GM21526 (cell line): ENCODE measurements at regions not wholly inside any gene's neighbourhood (a gene's known extent, or its start where the extent isn't known, plus 50 kb on each side); places are given as distances from the start of the nearest gene placed in this dataset.
"Not testable (repeated sequence)": the region's sequence is repeated elsewhere in the genome, so short reads cannot be mapped to it uniquely, and the experiment has no call there.

Source experiments
- ATAC-seq: cut with Tn5 transposase; IDR thresholded peaks from one replicate; pipeline ENCODE4 v1.9.1; 2021; ENCODE audit warnings: moderate library complexity; ENCODE audit not compliant: unreplicated experiment, low FRiP score

DNA sequence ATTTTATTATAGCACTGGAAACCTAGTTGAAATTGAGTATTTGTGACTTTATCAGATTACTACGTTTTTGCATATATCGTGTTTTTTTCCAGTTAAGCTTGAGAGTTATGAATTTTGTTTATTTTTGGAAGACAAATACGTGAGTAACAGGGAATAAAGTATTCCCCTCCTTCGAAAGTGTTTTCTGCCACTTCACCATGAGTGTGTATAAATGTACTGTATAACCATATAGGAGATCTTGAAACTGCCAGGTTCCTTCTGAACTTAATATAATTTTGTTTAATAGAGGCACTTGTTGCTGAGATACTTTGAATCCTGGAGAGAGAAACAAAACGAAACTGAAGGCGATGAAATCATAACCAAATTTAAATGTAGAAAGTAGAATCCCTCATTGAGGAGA, 1004.4 kb upstream of the ZEB2 start:
- ATAC-seq, result no peak

DNA sequence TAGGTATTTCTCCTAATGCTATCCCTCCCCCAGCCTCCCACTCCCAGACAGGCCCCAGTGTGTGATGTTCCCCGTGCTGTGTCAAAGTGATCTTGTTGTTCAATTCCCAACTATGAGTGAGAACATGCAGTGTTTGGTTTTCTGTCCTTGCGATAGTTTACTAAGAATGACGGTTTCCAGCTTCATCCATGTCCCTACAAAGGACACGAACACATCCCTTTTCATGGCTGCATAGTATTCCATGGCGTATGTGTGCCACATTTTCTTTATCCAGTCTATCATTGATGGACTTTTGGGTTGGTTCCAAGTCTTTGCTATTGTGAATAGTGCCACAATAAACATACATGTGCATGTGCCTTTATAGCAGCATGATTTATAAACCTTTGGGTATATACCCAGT, 999.3 kb upstream of the ZEB2 start:
- not testable (repeated sequence) for ATAC-seq

DNA sequence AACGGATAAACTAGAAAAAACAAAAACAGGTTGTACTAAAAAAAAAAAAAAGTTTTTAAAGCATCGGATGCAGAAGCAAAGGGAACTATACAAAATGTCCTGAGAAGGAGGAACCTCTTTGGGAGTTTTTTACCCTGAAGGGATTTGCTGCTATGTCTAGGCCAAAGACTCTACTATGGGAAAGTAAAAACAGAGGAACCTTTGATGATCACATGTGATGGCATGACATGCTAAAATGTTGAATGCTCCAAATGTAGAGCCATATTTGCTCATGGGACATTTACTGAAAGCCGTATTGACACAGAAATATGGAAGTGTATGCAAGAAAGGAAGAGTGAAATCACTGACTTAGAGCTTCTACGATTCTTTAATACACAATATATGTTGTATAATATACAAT, 992.0 kb upstream of the ZEB2 start:
- no peak for ATAC-seq

DNA sequence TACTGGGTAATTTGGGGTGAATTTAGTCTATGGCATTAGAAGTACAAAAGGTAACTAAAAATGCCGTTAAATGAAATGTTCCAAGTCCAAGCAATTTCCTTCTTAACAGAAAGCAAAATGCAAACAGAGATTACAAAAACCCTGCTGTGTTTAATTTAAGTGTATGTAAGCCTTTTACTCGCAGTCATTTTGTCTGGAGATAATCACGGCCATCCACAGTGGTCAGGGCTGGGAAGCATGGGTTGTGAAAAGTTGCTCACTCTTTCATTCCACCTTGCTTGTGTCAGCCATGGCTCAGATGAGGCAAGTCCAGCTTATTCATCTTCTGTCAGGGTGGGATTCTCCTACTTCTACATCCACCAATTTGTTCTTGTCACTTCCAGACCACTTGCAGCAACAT, 983.6 kb upstream of the ZEB2 start:
- ATAC-seq, result no peak

DNA sequence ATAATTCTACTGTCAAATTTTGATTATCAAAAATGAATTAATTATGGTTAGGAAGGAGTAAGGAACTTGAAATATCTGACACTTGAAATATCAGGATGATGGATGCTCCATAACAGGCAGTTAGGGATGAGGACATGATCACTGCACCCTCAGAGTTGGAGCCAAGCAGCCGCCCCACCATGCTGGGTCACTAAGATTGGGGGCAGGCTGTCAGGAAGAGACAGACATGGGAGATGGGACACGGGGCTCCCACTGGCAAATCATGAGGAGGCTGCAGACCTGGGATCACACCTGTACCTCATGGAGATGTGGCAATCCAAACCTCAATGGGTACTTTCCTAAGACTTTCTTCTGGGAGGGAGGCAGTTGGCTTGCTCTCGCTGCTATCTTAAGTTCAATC, 982.0 kb upstream of the ZEB2 start:
- no peak for ATAC-seq

DNA sequence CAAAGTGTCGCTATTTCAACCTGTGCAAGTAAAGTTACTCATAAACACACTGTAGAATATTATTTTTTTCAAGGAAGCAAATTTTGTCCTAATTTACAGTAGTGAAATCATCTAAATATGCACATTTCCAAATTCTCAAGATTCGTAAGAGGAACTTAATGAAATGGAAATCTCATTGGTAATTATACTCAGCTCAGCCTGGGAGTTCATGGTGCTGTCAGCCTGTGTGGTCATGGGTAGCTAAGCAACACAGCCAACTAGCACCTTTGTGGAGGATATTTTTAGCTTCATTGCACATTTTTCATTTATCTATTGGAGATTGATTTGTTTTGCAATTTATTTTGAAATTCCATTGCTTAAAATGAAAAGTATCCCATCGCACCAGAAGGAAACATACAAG, 975.7 kb upstream of the ZEB2 start:
- ATAC-seq, result no peak

DNA sequence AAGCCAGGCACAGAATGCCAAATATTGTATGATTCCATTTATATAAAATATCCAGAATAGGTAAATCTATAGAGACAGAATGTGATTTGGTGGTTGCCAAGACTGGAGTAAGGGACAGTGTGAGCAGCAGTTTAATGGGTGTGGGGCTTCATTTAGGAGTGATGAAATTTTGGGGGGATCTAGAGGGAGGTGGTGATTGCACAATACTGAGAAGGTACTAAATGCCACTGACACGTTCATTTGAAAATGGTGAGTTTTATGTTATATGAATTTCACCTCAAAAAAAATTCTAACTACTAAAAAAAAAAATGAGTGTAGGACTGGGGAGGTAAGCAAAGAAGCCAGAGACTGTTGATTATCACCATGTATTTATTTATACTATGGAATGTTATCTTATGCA, 974.5 kb upstream of the ZEB2 start:
- ATAC-seq, result no peak

DNA sequence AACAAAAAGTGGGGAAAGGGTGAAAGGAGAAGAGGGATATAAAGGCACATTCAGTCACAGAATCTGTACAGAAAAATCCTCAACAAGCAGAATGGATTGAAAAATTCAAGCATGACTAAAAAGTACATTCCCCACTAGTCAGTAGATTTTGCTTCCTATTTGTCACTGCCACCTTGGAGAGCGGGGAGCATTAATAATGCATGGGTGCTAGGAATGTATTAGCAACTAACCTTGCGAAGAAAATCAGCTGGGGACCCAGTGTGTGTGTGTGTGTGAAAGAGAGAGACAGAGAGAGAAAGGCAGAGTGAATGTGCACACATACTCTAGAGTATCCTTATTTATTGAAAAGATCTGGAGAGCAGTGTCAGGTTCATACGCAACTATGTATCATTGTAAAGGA, 968.7 kb upstream of the ZEB2 start:
- no peak for ATAC-seq

DNA sequence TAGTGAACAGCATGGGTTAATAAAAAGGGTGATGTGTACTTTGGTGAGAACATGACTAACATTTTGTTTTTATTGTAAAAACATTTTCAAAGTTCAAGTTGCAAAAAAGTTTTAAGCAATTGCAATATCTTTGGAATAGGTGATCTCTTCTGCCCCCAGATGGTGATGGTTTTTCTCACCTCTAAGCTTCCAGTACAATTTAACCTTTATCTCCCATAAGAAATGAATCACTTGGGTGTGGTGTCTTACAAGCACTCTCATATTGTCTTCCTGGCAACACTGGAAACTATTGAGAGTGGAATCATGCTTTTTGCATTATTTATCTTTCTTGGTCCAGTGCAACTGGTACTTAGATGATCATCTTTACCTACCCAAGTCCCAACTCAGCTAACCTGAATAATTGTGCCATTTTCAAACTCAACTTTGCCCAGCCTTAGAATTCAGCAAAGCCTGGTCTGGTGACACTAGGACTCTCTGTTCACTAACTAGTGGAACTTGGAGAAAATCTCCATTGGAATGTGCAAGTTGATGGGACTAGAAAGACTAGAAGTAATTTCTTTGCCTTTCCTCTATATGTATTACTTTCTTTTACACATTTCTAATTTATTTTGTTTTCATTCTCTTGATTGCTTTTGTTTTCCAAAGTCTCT, 964.7 kb upstream of the ZEB2 start:
- no peak for ATAC-seq

DNA sequence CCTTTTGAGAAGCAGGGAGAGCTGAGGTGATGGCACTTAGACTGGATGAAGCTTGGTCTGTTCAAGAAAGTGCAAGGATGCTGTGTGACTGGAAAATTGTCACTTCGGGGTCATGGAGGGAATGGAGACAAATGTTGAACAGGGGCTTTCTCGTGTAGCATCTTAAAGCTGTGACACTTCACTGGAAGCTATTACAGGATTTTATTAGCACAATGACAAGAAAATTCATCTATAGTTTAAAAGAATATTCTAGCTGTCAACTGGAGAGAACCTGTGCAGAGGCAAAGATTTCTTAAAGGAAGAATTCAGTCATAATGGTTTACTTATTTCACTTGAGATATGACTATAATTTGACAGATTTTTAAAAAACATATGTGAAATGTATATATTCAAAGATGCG, 963.9 kb upstream of the ZEB2 start:
- ATAC-seq, result no peak

DNA sequence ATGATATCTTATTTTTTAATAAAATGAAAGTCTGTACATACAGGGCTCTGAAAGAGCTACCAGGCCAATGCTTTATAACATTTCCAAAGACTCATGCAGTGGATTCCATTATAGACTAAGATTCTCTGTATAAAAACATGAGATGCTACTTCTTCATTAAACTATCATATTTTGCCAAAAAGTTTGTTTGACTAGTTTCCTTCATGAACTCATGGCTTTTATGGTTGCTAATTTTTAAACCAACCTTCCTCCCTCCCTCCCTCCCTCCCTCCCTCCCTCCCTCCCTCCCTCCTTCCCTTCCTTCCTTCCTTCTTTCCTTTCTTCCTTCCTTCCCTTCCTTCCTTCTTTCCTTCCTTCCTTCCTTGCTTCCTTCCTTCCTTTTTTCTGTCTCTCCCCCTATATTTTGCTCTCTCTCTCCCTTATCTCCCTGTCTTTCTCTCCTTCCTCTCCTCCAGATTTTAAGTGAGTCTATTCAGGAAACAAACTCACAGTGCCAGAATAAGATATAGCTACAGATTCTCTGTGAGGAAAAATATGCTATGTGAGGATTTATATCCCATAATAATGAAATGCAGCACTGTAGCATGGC, 961.5 kb upstream of the ZEB2 start:
- no peak for ATAC-seq

DNA sequence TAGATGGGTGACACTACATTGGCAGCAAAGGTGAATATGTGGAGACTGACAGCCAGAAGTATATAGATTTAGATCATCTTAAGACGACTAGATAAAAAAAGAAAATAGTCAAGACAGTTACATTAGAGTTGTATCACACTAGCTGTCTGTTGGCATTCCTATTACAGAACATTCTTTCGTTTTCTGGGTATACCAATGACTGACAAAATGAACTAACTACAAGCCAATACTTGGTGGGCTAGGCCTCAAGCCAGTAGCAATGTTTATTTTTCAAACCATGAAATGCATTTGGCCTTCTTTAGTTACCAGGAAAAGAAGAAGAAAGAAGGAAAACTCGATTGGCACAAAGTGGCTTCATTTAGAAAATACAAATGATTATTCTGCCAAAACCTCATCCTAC, 944.9 kb upstream of the ZEB2 start:
- no peak for ATAC-seq

DNA sequence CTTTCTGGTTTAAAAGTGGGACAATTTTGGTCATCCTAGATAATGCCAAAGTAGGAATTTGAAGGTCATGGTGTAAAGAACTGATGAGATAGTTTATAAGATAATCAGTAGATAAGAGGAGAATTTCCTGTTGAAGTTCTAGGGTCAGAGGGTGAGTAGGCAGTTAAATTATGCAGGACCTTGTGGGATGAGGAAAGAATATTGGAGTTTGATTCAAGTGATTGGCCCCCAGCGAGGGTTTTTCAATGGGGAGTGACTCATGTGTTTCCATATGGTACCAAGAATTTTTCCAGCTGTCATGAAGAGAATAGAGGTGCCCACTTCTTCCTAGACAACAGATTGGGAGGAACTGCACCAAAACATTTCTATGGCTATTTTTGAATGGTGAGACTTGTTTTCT, 940.2 kb upstream of the ZEB2 start:
- ATAC-seq, result no peak

DNA sequence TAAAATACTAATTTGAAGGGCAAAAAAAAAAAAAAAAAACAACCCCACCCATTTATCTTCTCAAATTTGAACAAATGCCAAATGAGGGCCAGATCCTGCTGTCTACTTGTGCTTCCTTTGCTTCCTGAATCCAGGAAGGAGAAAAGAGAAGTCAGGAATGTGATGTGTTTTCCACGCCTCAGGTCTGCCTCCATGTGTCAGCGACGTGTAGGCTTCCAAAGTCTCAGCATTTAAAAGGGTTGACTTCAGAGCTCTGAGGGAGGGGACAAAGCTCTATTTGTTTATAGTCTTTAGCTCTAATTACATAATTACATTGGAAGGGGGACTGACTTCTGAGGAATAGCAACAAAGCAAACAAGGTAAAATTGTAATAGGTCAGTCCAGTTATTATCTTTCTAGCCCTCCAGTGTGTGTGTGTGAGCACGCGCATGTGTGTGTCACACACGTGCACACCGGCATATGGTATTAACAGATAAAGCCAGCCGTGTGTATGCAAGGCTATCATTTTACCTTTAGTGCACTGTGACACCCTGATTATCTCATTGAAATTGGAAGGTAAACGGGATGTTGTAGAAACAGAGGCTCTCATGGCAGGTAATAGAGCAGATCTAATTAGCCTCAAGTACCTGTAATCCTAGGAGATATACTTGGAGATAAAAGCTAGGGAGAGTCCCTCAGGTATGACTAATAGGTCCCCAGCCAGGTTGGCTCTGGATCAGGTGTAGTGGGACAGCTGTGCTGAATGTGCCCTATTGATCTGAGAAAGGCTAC, 911.4 kb upstream of the ZEB2 start:
- no peak for ATAC-seq

DNA sequence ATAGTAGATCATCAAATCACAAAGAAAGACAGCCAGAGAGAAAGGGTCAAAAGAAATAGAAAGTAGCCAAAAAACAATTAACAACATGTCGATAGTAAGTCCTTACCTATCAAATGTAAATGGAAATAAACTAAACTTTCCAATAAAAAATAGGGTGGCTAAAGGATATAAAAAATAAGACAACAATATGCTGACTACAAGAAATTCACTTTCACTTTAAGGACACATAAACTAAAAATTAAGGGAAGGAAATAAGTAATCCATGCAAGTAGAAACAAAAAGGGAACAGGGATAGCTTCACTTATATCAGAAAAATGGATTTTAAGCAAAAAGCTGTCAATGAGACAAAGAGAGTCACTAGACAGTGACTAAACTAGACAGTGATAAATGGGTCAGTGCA, 903.9 kb upstream of the ZEB2 start:
- ATAC-seq, result no peak

DNA sequence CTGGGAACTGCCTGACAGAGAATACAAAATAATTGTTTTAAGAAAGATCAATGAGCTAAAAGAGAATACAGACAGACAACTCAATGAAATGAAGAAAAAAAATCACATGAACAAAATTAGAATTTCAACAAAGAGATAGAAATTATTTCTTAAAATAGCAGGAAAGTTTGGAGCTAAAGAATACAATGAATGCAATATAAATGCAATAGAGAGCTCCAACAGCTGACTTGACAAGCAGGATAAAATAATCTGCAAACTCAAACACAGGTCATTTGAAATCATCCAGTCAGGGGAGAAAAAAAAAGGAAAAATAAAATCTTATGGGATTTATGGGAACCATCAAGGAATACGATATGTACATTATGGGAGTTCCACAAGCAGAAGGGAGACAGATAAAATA, 902.7 kb upstream of the ZEB2 start:
- ATAC-seq, result no peak

DNA sequence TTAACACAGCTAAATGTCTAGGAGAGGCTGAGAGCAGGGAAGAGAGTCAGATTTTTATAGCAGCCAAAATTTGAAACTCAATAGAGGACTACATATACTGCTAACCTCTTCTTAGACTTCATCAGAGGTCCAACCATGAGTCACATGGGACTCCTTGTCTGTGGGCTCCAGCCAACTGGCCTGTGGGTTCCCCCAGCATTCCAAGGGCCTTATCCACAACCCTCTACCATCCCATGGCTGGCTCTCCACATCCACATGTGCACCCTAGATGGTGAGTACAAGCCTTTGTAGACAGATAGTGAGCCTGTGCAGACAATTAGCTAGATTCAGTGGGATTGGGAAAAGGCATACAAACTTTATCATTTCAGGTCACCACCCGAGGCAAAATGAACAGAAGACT, 901.9 kb upstream of the ZEB2 start:
- no peak for ATAC-seq

DNA sequence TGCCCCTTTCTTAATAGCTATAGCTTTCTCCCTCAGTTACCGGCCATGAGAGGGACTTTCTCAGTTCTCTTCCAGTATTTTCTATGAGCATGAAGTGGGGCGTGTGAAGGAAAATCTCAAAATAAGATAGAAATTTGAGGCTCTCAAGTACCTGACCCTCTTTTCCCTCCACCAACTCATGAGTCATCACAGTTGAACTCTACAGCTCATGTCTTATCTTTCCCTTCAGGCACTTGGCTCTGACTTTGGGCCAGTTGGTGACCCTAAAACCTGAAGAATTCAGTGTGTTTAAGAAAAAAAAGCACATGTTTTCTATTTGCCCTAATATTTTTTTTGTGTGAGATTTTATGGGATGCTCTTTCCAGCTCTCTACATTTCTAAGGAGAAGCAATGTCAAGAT, 896.7 kb upstream of the ZEB2 start:
- ATAC-seq, result no peak

DNA sequence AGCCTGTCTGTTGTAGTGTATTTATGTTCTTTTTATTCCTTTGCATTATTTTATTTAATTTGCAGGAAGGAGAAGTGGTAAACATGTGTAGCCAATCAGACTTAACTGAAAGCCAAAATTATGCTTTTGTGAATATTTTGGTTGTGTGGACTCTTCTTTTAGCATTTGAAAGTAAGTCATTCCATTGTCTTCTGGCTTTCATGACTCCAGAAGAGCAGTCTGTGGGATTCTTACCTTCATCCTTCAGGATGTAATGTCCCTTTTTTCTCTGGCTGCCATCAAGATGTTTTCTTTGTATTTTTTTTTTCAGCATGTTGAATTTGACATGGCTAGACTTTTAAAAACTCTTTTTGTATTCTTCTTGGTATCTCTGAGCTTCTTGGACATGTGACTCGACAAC, 895.2 kb upstream of the ZEB2 start:
- ATAC-seq, result no peak

DNA sequence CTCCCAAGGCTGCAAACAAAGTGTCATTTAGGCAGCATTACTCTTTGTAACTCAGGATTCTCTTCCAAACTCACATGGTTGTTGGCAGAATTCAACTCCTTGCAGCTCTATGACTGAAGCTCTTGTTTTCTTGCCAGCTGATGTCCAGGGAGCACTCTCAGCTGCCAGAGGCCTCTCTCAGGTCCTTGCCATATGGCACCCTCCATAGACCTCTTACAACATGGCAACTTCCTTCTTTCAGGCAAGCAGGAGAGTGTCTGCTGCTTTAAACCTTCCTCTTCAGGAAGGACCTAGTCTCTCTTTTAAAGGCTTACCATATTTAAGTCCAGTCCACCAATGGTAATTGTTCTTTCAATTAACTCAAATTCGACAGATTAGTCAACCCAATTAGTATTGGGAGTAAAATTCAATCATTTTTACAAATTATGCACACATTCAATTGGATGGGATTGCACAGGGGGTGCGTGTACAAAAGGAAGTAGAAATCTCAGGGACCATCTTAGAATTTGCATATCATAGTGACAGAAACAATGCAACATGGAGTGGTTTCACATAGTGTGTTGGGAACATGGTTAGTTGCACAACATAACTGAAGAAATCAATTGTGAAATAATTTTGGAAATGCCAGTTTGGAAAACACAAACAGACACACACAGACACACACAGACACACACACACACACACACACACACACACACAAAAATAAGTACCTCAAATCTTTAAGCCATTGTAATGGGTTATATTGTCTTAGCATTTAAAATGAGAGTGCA, 893.5 kb upstream of the ZEB2 start:
- no peak for ATAC-seq

DNA sequence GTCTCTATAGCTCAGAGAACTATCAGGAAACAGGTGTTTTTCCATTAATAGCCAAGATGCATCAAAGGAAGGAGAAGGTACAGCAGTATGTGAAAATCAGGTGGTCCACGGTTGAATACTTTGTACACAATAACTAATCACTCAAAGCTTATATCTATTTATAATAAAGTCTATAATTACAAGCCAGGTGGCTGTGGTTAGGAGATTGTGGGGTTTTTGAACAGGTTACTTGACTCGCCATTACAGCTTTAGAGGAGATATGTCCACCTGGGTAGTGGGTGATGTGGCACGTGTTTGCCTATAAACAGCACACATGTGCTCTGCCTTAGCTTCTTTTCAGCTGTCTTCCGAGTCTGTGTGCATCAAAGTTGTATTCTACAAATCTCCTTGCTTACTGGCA, 892.2 kb upstream of the ZEB2 start:
- peak; percentile 36 for ATAC-seq
